ENCODE measurements at regions not wholly inside any gene's neighbourhood (a gene's known extent, or its start where the extent isn't known, plus 50 kb on each side); places are given as distances from the start of the nearest gene placed in this dataset.

- Mint-ChIP-seq H3K27me3 (ENCODE audit: insufficient read depth) (no peaks in the 10 kb centered on the region), H3K4me1 (peaks cover 2% of the 10 kb centered on the region), H3K36me3 (ENCODE audit: low read depth) (no peaks in the 10 kb centered on the region), H3K27ac (no peak overlapping the region), H3K9me3 (peaks cover 4% of the 10 kb centered on the region), H3K4me3 (no peak overlapping the region)
- DNase-seq, result no peak
- Histone ChIP-seq H3K9ac (ENCODE audit: extremely low read depth, low read length, poor library complexity, severe bottlenecking) (no peak overlapping the region), H3K36me3 (ENCODE audit: control insufficient read depth, insufficient read depth, low read length) (no peaks in the 10 kb centered on the region), H3K4me1 (ENCODE audit: control insufficient read depth, insufficient read depth, low read length) (no peaks in the 10 kb centered on the region), H3K27ac (ENCODE audit: low read depth, low read length) (no peak overlapping the region), H3K4me3 (ENCODE audit: low read length) (no peak overlapping the region), H3K9me3 (ENCODE audit: control insufficient read depth, low read length) (no peaks in the 10 kb centered on the region), H3K27me3 (ENCODE audit: control insufficient read depth, insufficient read depth, low read length, poor library complexity, severe bottlenecking) (no peaks in the 10 kb centered on the region)
- 90 to 94% methylated on average over 3 to 6 of the region's 6 CpGs for WGBS, 2 experiments (ENCODE audit: insufficient coverage in 1 of 2, insufficient read length in 1 of 2)
- TF ChIP-seq CTCF (conservative IDR thresholded peaks at IDR 0.05), result no peak
These were observed 145.3 kb downstream of the HINT1 start for GRCh38 chr5:131019601-131020315.

GRCh38 chr5:131019111-131019510, 145.9 kb downstream of the HINT1 start:
- 88 to 100% methylated on average over 1 of the region's 1 CpG for WGBS, 2 experiments (ENCODE audit: insufficient coverage in 1 of 2, insufficient read length in 1 of 2)
- Mint-ChIP-seq H3K27ac (no peak overlapping the region), H3K9me3 (peaks cover 4% of the 10 kb centered on the region), H3K4me1 (peaks cover 2% of the 10 kb centered on the region), H3K4me3 (no peak overlapping the region), H3K27me3 (ENCODE audit: insufficient read depth) (no peaks in the 10 kb centered on the region), H3K36me3 (ENCODE audit: low read depth) (no peaks in the 10 kb centered on the region)
- no peaks in the 10 kb centered on the region for H3K27me3 ChIP-seq (ENCODE audit: control insufficient read depth, insufficient read depth, low read length, poor library complexity, severe bottlenecking)
- H3K9me3 ChIP-seq (ENCODE audit: control insufficient read depth, low read length), result no peaks in the 10 kb centered on the region
- no peak overlapping the region for H3K4me3 ChIP-seq (ENCODE audit: low read length)
- no peaks in the 10 kb centered on the region for H3K36me3 ChIP-seq (ENCODE audit: control insufficient read depth, insufficient read depth, low read length)
- no peak for DNase-seq
- no peak for TF ChIP-seq CTCF (conservative IDR thresholded peaks at IDR 0.05)
- H3K4me1 ChIP-seq (ENCODE audit: control insufficient read depth, insufficient read depth, low read length), result no peaks in the 10 kb centered on the region
- H3K27ac ChIP-seq (ENCODE audit: low read depth, low read length), result no peak overlapping the region
- no peak overlapping the region for H3K9ac ChIP-seq (ENCODE audit: extremely low read depth, low read length, poor library complexity, severe bottlenecking)

- no peaks in the 10 kb centered on the region for H3K4me1 Mint-ChIP-seq
- Histone ChIP-seq H3K9ac (ENCODE audit: extremely low read depth, low read length, poor library complexity, severe bottlenecking) (no peak overlapping the region), H3K9me3 (ENCODE audit: control insufficient read depth, low read length) (no peaks in the 10 kb centered on the region), H3K36me3 (ENCODE audit: control insufficient read depth, insufficient read depth, low read length) (no peaks in the 10 kb centered on the region), H3K4me3 (ENCODE audit: low read length) (no peak overlapping the region), H3K27ac (ENCODE audit: low read depth, low read length) (no peak overlapping the region), H3K4me1 (ENCODE audit: control insufficient read depth, insufficient read depth, low read length) (no peaks in the 10 kb centered on the region), H3K27me3 (ENCODE audit: control insufficient read depth, insufficient read depth, low read length, poor library complexity, severe bottlenecking) (no peaks in the 10 kb centered on the region)
- no peak for TF ChIP-seq CTCF (conservative IDR thresholded peaks at IDR 0.05)
- 96 to 97% methylated on average over 18 to 24 of the region's 24 CpGs for WGBS, 2 experiments (ENCODE audit: insufficient coverage in 1 of 2, insufficient read length in 1 of 2)
- H3K9me3 Mint-ChIP-seq, result no peaks in the 10 kb centered on the region
- H3K27me3 Mint-ChIP-seq (ENCODE audit: insufficient read depth), result no peaks in the 10 kb centered on the region
- H3K36me3 Mint-ChIP-seq (ENCODE audit: low read depth), result no peaks in the 10 kb centered on the region
- no peak for DNase-seq
- H3K27ac Mint-ChIP-seq, result no peak overlapping the region
- no peak overlapping the region for H3K4me3 Mint-ChIP-seq
These were observed 156.7 kb downstream of the HINT1 start for GRCh38 chr5:131008329-131008728.

All from endodermal cell (in vitro differentiated cells).